ENCODE measurements at regions not wholly inside any gene's neighbourhood (a gene's known extent, or its start where the extent isn't known, plus 50 kb on each side); places are given as distances from the start of the nearest gene placed in this dataset.
"Not testable (repeated sequence)": the region's sequence is repeated elsewhere in the genome, so short reads cannot be mapped to it uniquely, and the experiment has no call there.

- Histone ChIP-seq H3K36me3 (ENCODE audit: control insufficient read depth, insufficient read depth, low read length) (no peaks in the 10 kb centered on the region), H3K9me3 (ENCODE audit: control insufficient read depth, low read length) (no peaks in the 10 kb centered on the region), H3K27ac (ENCODE audit: low read depth, low read length, severe bottlenecking) (no peak overlapping the region), H3K4me1 (ENCODE audit: control insufficient read depth, insufficient read depth, low read length, poor library complexity, severe bottlenecking) (no peaks in the 10 kb centered on the region), H3K4me3 (ENCODE audit: extremely low read depth, insufficient read depth, low read length, poor library complexity, severe bottlenecking) (no peak overlapping the region)
- 100% methylated on average over 1 of the region's 2 CpGs; no CpG with 5 or more reads in 1 of the 2 experiments for WGBS, 2 experiments (ENCODE audit: insufficient coverage in 2 of 2)
Measured at GRCh38 chr1:68725001-68725752, 228.3 kb upstream of the DEPDC1 start.

GRCh38 chr1:68739486-68739885 is 242.6 kb upstream of the DEPDC1 start:
- not testable (repeated sequence) for H3K9me3 ChIP-seq (ENCODE audit: control insufficient read depth, low read length); H3K4me3 ChIP-seq (ENCODE audit: extremely low read depth, insufficient read depth, low read length, poor library complexity, severe bottlenecking); H3K36me3 ChIP-seq (ENCODE audit: control insufficient read depth, insufficient read depth, low read length); H3K4me1 ChIP-seq (ENCODE audit: control insufficient read depth, insufficient read depth, low read length, poor library complexity, severe bottlenecking); H3K27ac ChIP-seq (ENCODE audit: low read depth, low read length, severe bottlenecking)
- WGBS, 2 experiments (ENCODE audit: insufficient coverage in 2 of 2) = 80% methylated on average over 1 of the region's 19 CpGs; no CpG with 5 or more reads in 1 of the 2 experiments

GRCh38 chr1:68745011-68745410 is 248.1 kb upstream of the DEPDC1 start:
- Histone ChIP-seq H3K27ac (ENCODE audit: low read depth, low read length, severe bottlenecking) (no peak overlapping the region), H3K9me3 (ENCODE audit: control insufficient read depth, low read length) (peaks cover 8% of the 10 kb centered on the region), H3K36me3 (ENCODE audit: control insufficient read depth, insufficient read depth, low read length) (no peaks in the 10 kb centered on the region), H3K4me1 (ENCODE audit: control insufficient read depth, insufficient read depth, low read length, poor library complexity, severe bottlenecking) (no peaks in the 10 kb centered on the region), H3K4me3 (ENCODE audit: extremely low read depth, insufficient read depth, low read length, poor library complexity, severe bottlenecking) (no peak overlapping the region)
- 80 to 89% methylated on average over 1 to 2 of the region's 2 CpGs for WGBS, 2 experiments (ENCODE audit: insufficient coverage in 2 of 2)

GRCh38 chr1:68745451-68745850 is 248.6 kb upstream of the DEPDC1 start:
- WGBS, 2 experiments (ENCODE audit: insufficient coverage in 2 of 2) = no CpG with 5 or more reads among the region's 1 CpG
- no peaks in the 10 kb centered on the region for H3K4me1 ChIP-seq (ENCODE audit: control insufficient read depth, insufficient read depth, low read length, poor library complexity, severe bottlenecking)
- no peak overlapping the region for H3K27ac ChIP-seq (ENCODE audit: low read depth, low read length, severe bottlenecking)
- no peaks in the 10 kb centered on the region for H3K36me3 ChIP-seq (ENCODE audit: control insufficient read depth, insufficient read depth, low read length)
- H3K9me3 ChIP-seq (ENCODE audit: control insufficient read depth, low read length) = peaks cover 8% of the 10 kb centered on the region
- H3K4me3 ChIP-seq (ENCODE audit: extremely low read depth, insufficient read depth, low read length, poor library complexity, severe bottlenecking) = no peak overlapping the region

GRCh38 chr1:68746378-68746777 is 249.5 kb upstream of the DEPDC1 start:
- Histone ChIP-seq H3K36me3 (ENCODE audit: control insufficient read depth, insufficient read depth, low read length) (no peaks in the 10 kb centered on the region), H3K27ac (ENCODE audit: low read depth, low read length, severe bottlenecking) (no peak overlapping the region), H3K4me3 (ENCODE audit: extremely low read depth, insufficient read depth, low read length, poor library complexity, severe bottlenecking) (no peak overlapping the region), H3K9me3 (ENCODE audit: control insufficient read depth, low read length) (peaks cover 8% of the 10 kb centered on the region), H3K4me1 (ENCODE audit: control insufficient read depth, insufficient read depth, low read length, poor library complexity, severe bottlenecking) (no peaks in the 10 kb centered on the region)
- WGBS, 2 experiments (ENCODE audit: insufficient coverage in 2 of 2) = no CpG with 5 or more reads among the region's 1 CpG

- no peaks in the 10 kb centered on the region for H3K36me3 ChIP-seq (ENCODE audit: control insufficient read depth, insufficient read depth, low read length)
- no peaks in the 10 kb centered on the region for H3K4me1 ChIP-seq (ENCODE audit: control insufficient read depth, insufficient read depth, low read length, poor library complexity, severe bottlenecking)
- no peak overlapping the region for H3K27ac ChIP-seq (ENCODE audit: low read depth, low read length, severe bottlenecking)
- no peak overlapping the region for H3K4me3 ChIP-seq (ENCODE audit: extremely low read depth, insufficient read depth, low read length, poor library complexity, severe bottlenecking)
- H3K9me3 ChIP-seq (ENCODE audit: control insufficient read depth, low read length) = no peaks in the 10 kb centered on the region
- WGBS, 2 experiments (ENCODE audit: insufficient coverage in 2 of 2) = 100% methylated on average over 1 of the region's 2 CpGs; no CpG with 5 or more reads in 1 of the 2 experiments
Measured at GRCh38 chr1:68751723-68752122, 254.8 kb upstream of the DEPDC1 start.

GRCh38 chr1:68758666-68759209 is 261.9 kb upstream of the DEPDC1 start:
- Histone ChIP-seq H3K4me3 (ENCODE audit: extremely low read depth, insufficient read depth, low read length, poor library complexity, severe bottlenecking) (no peak overlapping the region), H3K9me3 (ENCODE audit: control insufficient read depth, low read length) (no peaks in the 10 kb centered on the region), H3K27ac (ENCODE audit: low read depth, low read length, severe bottlenecking) (no peak overlapping the region), H3K4me1 (ENCODE audit: control insufficient read depth, insufficient read depth, low read length, poor library complexity, severe bottlenecking) (no peaks in the 10 kb centered on the region), H3K36me3 (ENCODE audit: control insufficient read depth, insufficient read depth, low read length) (no peaks in the 10 kb centered on the region)
- no CpG with 5 or more reads among the region's 1 CpG for WGBS, 2 experiments (ENCODE audit: insufficient coverage in 2 of 2)

GRCh38 chr1:68767941-68768340 is 271.1 kb upstream of the DEPDC1 start:
- WGBS, 2 experiments (ENCODE audit: insufficient coverage in 2 of 2) = no CpG with 5 or more reads among the region's 1 CpG
- Histone ChIP-seq H3K4me1 (ENCODE audit: control insufficient read depth, insufficient read depth, low read length, poor library complexity, severe bottlenecking) (no peaks in the 10 kb centered on the region), H3K9me3 (ENCODE audit: control insufficient read depth, low read length) (no peaks in the 10 kb centered on the region), H3K36me3 (ENCODE audit: control insufficient read depth, insufficient read depth, low read length) (no peaks in the 10 kb centered on the region), H3K4me3 (ENCODE audit: extremely low read depth, insufficient read depth, low read length, poor library complexity, severe bottlenecking) (no peak overlapping the region), H3K27ac (ENCODE audit: low read depth, low read length, severe bottlenecking) (no peak overlapping the region)

- Histone ChIP-seq H3K27ac (ENCODE audit: low read depth, low read length, severe bottlenecking) (no peak overlapping the region), H3K36me3 (ENCODE audit: control insufficient read depth, insufficient read depth, low read length) (no peaks in the 10 kb centered on the region), H3K4me1 (ENCODE audit: control insufficient read depth, insufficient read depth, low read length, poor library complexity, severe bottlenecking) (no peaks in the 10 kb centered on the region), H3K4me3 (ENCODE audit: extremely low read depth, insufficient read depth, low read length, poor library complexity, severe bottlenecking) (no peak overlapping the region), H3K9me3 (ENCODE audit: control insufficient read depth, low read length) (no peaks in the 10 kb centered on the region)
- WGBS, 2 experiments (ENCODE audit: insufficient coverage in 2 of 2) = 84% methylated on average over 2 of the region's 3 CpGs; no CpG with 5 or more reads in 1 of the 2 experiments
Measured at GRCh38 chr1:68770817-68771216, 273.9 kb upstream of the DEPDC1 start.

GRCh38 chr1:68777851-68778250 is 281.0 kb upstream of the DEPDC1 start:
- H3K27ac ChIP-seq (ENCODE audit: low read depth, low read length, severe bottlenecking) = no peak overlapping the region
- H3K4me1 ChIP-seq (ENCODE audit: control insufficient read depth, insufficient read depth, low read length, poor library complexity, severe bottlenecking) = no peaks in the 10 kb centered on the region
- H3K36me3 ChIP-seq (ENCODE audit: control insufficient read depth, insufficient read depth, low read length) = no peaks in the 10 kb centered on the region
- H3K9me3 ChIP-seq (ENCODE audit: control insufficient read depth, low read length) = peaks cover 4% of the 10 kb centered on the region
- H3K4me3 ChIP-seq (ENCODE audit: extremely low read depth, insufficient read depth, low read length, poor library complexity, severe bottlenecking) = no peak overlapping the region
- 82% methylated on average over 2 of the region's 3 CpGs; no CpG with 5 or more reads in 1 of the 2 experiments for WGBS, 2 experiments (ENCODE audit: insufficient coverage in 2 of 2)

GRCh38 chr1:68779841-68780240 is 283.0 kb upstream of the DEPDC1 start:
- not testable (repeated sequence) for H3K4me3 ChIP-seq (ENCODE audit: extremely low read depth, insufficient read depth, low read length, poor library complexity, severe bottlenecking); H3K27ac ChIP-seq (ENCODE audit: low read depth, low read length, severe bottlenecking)
- WGBS, 2 experiments (ENCODE audit: insufficient coverage in 2 of 2) = no CpG with 5 or more reads among the region's 1 CpG

More at GRCh38 chr1:68779841-68780240, 283.0 kb upstream of the DEPDC1 start:
- H3K36me3 ChIP-seq (ENCODE audit: control insufficient read depth, insufficient read depth, low read length); H3K9me3 ChIP-seq (ENCODE audit: control insufficient read depth, low read length); H3K4me1 ChIP-seq (ENCODE audit: control insufficient read depth, insufficient read depth, low read length, poor library complexity, severe bottlenecking): not testable (repeated sequence)
